ENCODE measurements at regions not wholly inside any gene's neighbourhood (a gene's known extent, or its start where the extent isn't known, plus 50 kb on each side); places are given as distances from the start of the nearest gene placed in this dataset.

DNA sequence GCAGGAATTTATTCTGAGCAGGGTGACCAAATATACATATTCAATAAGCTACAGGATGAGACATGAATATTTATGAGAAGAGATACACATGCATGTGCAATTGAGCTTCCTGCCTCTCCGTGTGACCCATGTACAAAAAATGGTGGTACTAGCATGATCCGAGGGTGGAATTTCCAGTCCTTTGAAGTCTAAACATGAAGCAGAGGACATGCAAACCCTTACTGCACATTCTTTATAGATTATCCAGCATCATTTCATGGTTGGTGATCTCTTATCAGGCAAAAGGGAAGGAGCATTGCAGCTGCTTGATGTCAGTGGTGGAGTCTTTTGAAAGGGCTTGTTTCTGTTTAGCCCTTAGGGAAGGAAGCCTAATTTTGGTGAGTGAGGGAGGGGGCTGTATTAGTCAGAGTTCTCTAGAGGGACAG lies 448.6 kb downstream of the SETD4 start:
- TF ChIP-seq CREB1 (IDR thresholded peaks at IDR 0.05; ENCODE audit: low read depth) (no peak), ZBTB7A (IDR thresholded peaks at IDR 0.05; ENCODE audit: low read depth) (no peak), RAD21 (IDR thresholded peaks at IDR 0.05; ENCODE audit: low read depth) (no peak), TAF1 (IDR thresholded peaks at IDR 0.05; ENCODE audit: low read depth) (no peak), EP300 (IDR thresholded peaks at IDR 0.05; ENCODE audit: borderline replicate concordance) (no peak), TCF12 (IDR thresholded peaks at IDR 0.05; ENCODE audit: low read depth) (no peak)
- TF ChIP-seq, protein P1, sequence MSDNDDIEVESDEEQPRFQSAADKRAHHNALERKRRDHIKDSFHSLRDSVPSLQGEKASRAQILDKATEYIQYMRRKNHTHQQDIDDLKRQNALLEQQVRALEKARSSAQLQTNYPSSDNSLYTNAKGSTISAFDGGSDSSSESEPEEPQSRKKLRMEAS (IDR thresholded peaks at IDR 0.05) = no peak
- TF ChIP-seq, protein P2, sequence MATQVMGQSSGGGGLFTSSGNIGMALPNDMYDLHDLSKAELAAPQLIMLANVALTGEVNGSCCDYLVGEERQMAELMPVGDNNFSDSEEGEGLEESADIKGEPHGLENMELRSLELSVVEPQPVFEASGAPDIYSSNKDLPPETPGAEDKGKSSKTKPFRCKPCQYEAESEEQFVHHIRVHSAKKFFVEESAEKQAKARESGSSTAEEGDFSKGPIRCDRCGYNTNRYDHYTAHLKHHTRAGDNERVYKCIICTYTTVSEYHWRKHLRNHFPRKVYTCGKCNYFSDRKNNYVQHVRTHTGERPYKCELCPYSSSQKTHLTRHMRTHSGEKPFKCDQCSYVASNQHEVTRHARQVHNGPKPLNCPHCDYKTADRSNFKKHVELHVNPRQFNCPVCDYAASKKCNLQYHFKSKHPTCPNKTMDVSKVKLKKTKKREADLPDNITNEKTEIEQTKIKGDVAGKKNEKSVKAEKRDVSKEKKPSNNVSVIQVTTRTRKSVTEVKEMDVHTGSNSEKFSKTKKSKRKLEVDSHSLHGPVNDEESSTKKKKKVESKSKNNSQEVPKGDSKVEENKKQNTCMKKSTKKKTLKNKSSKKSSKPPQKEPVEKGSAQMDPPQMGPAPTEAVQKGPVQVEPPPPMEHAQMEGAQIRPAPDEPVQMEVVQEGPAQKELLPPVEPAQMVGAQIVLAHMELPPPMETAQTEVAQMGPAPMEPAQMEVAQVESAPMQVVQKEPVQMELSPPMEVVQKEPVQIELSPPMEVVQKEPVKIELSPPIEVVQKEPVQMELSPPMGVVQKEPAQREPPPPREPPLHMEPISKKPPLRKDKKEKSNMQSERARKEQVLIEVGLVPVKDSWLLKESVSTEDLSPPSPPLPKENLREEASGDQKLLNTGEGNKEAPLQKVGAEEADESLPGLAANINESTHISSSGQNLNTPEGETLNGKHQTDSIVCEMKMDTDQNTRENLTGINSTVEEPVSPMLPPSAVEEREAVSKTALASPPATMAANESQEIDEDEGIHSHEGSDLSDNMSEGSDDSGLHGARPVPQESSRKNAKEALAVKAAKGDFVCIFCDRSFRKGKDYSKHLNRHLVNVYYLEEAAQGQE (IDR thresholded peaks at IDR 0.05; ENCODE audit: low read depth) = no peak

All from Ishikawa (cell line).